ENCODE measurements at regions not wholly inside any gene's neighbourhood (a gene's known extent, or its start where the extent isn't known, plus 50 kb on each side); places are given as distances from the start of the nearest gene placed in this dataset.
"Not testable (repeated sequence)": the region's sequence is repeated elsewhere in the genome, so short reads cannot be mapped to it uniquely, and the experiment has no call there.

GRCh38 chr1:232422098-232422497, 207.8 kb downstream of the SIPA1L2 start:
- H3K4me3 ChIP-seq, result no peak overlapping the region
- peaks cover 0 to 87% (median 0%) of the 10 kb centered on the region in 6 donors for H3K36me3 ChIP-seq
- no peak for DNase-seq
- TF ChIP-seq POLR2A (IDR thresholded peaks at IDR 0.05) (no peak), POLR2AphosphoS5 (IDR thresholded peaks at IDR 0.05) (no peak)
- TF ChIP-seq, protein P1, sequence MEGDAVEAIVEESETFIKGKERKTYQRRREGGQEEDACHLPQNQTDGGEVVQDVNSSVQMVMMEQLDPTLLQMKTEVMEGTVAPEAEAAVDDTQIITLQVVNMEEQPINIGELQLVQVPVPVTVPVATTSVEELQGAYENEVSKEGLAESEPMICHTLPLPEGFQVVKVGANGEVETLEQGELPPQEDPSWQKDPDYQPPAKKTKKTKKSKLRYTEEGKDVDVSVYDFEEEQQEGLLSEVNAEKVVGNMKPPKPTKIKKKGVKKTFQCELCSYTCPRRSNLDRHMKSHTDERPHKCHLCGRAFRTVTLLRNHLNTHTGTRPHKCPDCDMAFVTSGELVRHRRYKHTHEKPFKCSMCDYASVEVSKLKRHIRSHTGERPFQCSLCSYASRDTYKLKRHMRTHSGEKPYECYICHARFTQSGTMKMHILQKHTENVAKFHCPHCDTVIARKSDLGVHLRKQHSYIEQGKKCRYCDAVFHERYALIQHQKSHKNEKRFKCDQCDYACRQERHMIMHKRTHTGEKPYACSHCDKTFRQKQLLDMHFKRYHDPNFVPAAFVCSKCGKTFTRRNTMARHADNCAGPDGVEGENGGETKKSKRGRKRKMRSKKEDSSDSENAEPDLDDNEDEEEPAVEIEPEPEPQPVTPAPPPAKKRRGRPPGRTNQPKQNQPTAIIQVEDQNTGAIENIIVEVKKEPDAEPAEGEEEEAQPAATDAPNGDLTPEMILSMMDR (IDR thresholded peaks at IDR 0.05 in 8 of 11, conservative IDR thresholded peaks at IDR 0.05 in 3 of 11), result no peak
- no peaks in the 10 kb centered on the region for H3K9me3 ChIP-seq
- no peak overlapping the region for H3K27ac ChIP-seq
- H3K27me3 ChIP-seq (replicated peaks in 1 of 7), result no peaks in the 10 kb centered on the region
- intact Hi-C loops (cut with DNase I; ENCODE audit: low total_unique reads), result no loop called here
- H3K4me1 ChIP-seq, result no peaks in the 10 kb centered on the region

DNA sequence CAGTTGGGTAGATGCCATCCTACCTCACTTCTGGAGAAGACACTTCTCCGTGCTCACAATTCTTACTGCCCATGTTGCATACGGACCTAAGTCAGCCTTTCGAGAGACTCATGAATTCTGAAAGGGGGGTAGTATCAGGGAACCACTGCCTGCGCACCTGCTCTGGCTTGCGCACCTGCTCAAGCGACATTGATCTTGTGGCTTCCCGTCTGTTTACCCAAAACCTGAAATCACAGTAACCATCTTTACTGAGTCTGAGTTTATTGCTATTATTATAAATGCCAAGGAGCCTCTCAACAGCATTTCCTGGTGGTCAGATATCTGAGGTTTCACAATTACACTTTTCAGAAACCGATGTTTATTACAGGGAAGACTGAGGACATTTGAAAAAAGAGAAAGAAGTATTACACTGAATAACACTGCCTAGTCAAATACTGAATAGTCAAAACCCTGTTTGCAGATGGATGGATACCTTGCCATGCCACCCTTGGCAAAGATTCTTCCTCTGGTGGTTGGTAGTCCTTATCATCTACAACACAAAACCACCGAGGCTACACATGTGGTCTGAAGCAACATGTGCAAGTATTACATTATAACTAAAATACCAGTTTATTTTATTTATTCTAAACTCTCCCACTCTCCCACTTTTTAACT, 208.7 kb downstream of the SIPA1L2 start:
- no peaks in the 10 kb centered on the region for H3K4me1 ChIP-seq
- intact Hi-C loops (cut with DNase I; ENCODE audit: low total_unique reads), result no loop called here
- no peaks in the 10 kb centered on the region for H3K9me3 ChIP-seq
- no peak overlapping the region for H3K4me3 ChIP-seq
- H3K27ac ChIP-seq, result no peak overlapping the region
- no peak for DNase-seq
- TF ChIP-seq, protein P1 (IDR thresholded peaks at IDR 0.05 in 8 of 11, conservative IDR thresholded peaks at IDR 0.05 in 3 of 11), result no peak
- TF ChIP-seq POLR2A (IDR thresholded peaks at IDR 0.05) (no peak), POLR2AphosphoS5 (IDR thresholded peaks at IDR 0.05) (no peak)
- 83 to 88% (median 85%) methylated on average over 9 of the region's 9 CpGs for WGBS, 5 donors
- no peaks in the 10 kb centered on the region for H3K27me3 ChIP-seq (replicated peaks in 1 of 7)
- H3K36me3 ChIP-seq, result peaks cover 0 to 81% (median 0%) of the 10 kb centered on the region in 6 donors

DNA sequence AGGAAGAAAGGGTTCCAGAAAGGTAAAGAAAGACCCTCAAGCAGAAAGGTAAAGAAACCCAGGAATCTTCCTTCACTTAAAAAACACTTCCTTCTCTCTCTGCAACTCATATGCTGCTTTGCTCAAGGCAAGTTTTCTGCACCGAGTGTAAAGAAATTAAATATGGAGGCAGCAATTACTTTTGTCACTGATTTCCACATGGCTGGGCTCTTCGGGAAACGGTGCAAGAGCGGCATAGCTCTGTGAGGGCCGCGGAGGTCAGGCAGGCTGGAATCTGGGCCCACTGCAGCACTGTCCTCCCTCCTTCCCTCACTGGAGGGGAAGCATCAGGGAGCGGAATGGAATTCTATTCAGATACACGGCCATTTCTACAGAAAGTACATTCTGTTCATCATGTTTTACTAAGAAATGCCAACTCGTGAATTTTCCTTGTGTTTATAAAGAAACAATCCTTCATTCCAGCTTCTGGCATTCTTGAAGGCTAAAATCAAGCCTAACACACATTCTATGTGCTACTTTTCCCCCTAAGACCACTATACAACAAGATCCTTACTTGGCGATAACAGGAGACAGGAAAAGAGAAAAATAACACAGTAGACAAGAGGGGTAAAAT, 212.2 kb downstream of the SIPA1L2 start:
- Histone ChIP-seq H3K27ac (no peak overlapping the region), H3K27me3 (replicated peaks in 1 of 7) (no peaks in the 10 kb centered on the region), H3K4me1 (no peaks in the 10 kb centered on the region), H3K9me3 (no peaks in the 10 kb centered on the region), H3K4me3 (no peak overlapping the region), H3K36me3 (peaks cover 0 to 77% (median 5%) of the 10 kb centered on the region in 6 donors)
- intact Hi-C loops (cut with DNase I; ENCODE audit: low total_unique reads), result no loop called here
- DNase-seq, result no peak
- TF ChIP-seq POLR2A (IDR thresholded peaks at IDR 0.05) (no peak), POLR2AphosphoS5 (IDR thresholded peaks at IDR 0.05) (peak in 1 of 3 donors; percentile 10)
- TF ChIP-seq, protein P1 (IDR thresholded peaks at IDR 0.05 in 8 of 11, conservative IDR thresholded peaks at IDR 0.05 in 3 of 11), result no peak
- WGBS, 5 donors, result 83 to 91% (median 85%) methylated on average over 10 of the region's 10 CpGs

DNA sequence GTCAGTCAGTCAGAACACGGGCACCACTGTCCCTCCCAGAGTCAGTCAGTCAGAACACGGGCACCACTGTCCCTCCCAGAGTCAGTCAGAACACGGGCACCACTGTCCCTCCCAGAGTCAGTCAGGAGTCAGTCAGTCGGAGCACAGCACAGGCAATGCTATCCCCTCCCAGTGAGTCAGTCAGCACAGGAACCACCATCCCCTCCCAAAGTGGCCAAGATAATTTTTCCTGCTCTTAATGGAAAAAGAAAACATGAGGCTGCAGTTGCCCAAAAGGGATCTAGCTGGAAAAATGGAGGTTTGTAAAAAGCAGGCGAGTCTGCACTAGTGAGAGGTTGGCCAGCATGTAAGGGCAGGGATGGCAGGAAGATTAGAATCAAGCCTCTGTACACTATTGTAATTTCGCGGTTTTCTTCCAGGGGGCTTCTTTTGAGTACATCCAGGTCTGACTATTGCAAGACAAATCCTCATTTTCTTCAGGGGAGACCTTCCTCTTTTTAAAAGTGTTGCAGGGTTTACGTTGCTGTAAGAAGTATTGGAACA, 213.8 kb downstream of the SIPA1L2 start:
- Histone ChIP-seq H3K9me3 (peaks cover 0 to under 1% (median 0%) of the 10 kb centered on the region in 8 donors), H3K4me1 (no peaks in the 10 kb centered on the region), H3K27me3 (replicated peaks in 1 of 7) (no peaks in the 10 kb centered on the region), H3K4me3 (no peak overlapping the region), H3K27ac (no peak overlapping the region), H3K36me3 (peaks cover 0 to 83% (median 5%) of the 10 kb centered on the region in 6 donors)
- no peak for DNase-seq
- intact Hi-C loops (cut with DNase I; ENCODE audit: low total_unique reads), result no loop called here
- TF ChIP-seq POLR2AphosphoS5 (IDR thresholded peaks at IDR 0.05), result no peak
- TF ChIP-seq POLR2A (IDR thresholded peaks at IDR 0.05), result no peak
- TF ChIP-seq, protein P1 (IDR thresholded peaks at IDR 0.05 in 8 of 11, conservative IDR thresholded peaks at IDR 0.05 in 3 of 11), result no peak
- 72 to 81% (median 74%) methylated on average over 6 to 8 of the region's 8 CpGs for WGBS, 5 donors

- intact Hi-C loops (cut with DNase I; ENCODE audit: low total_unique reads); H3K4me1 ChIP-seq; H3K9me3 ChIP-seq; H3K27me3 ChIP-seq (replicated peaks in 1 of 7); DNase-seq; H3K4me3 ChIP-seq; H3K27ac ChIP-seq: not testable (repeated sequence)
- WGBS, 5 donors, result 71 to 94% (median 93%) methylated on average over 7 to 10 of the region's 10 CpGs
- peaks cover 0 to 81% (median 5%) of the 10 kb centered on the region in 6 donors for H3K36me3 ChIP-seq
Measured at GRCh38 chr1:232415481-232415880, 214.5 kb downstream of the SIPA1L2 start.
